HG03097 (cell line): ENCODE measurements at regions not wholly inside any gene's neighbourhood (a gene's known extent, or its start where the extent isn't known, plus 50 kb on each side); places are given as distances from the start of the nearest gene placed in this dataset.
"Not testable (repeated sequence)": the region's sequence is repeated elsewhere in the genome, so short reads cannot be mapped to it uniquely, and the experiment has no call there.

ENCODE experiments used
- ATAC-seq: cut with Tn5 transposase; IDR thresholded peaks from one replicate; pipeline ENCODE4 v1.9.1; 2021; ENCODE audit not compliant: unreplicated experiment, low FRiP score

DNA sequence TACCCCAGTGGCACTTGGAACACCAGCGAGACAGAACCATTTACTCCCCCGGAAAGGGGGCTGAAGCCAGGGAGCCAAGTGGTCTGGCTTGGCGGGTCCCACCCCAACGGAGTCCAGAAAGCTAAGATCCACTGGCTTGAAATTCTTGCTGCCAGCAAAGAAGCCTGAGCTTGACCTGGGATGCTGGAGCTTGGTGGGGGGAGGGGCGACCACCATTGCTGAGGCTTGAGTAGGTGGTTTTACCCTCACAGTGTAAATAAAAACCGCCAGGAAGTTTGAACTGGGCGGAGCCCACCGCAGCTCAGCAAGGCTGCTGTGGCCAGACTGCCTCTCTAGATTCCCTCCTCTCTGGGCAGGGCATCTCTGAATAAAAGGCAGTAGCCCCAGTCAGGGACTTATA, 62.8 kb downstream of the RPS24 start:
- ATAC-seq = not testable (repeated sequence)

DNA sequence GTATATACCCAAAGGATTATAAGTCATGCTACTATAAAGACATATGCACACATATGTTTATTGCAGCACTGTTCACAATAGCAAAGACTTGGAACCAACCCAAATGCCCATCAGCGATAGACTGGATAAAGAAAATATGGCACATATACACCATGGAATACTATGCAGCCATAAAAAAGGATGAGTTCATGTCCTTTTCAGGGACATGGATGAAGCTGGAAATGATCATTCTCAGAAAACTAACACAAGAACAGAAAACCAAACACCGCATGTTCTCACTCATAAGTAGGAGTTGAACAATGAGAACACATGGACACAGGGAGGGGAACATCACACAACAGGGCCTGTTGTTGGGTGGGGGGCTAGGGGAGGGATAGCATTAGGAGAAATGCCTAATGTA, 68.9 kb downstream of the RPS24 start:
- not testable (repeated sequence) for ATAC-seq

DNA sequence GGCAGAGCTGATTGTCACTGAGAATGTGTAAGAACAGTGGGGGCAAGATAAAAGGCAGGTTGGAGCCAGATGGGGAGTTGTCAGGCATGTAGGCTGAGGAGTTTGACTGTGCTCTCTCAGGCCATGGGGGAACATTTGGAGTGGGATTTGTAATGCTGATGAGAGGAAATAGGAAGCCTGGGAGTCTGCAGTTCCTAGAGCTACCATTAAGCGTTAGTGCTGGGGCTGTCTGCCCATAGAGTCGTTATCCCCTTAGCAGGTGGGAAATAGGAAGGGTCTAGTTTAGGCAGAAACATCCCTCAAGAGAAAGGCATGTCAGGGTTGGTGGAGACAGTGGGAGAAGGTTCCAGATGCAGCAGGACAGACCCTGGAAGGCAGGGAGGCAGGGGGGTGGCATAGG, 75.5 kb downstream of the RPS24 start:
- no peak for ATAC-seq

DNA sequence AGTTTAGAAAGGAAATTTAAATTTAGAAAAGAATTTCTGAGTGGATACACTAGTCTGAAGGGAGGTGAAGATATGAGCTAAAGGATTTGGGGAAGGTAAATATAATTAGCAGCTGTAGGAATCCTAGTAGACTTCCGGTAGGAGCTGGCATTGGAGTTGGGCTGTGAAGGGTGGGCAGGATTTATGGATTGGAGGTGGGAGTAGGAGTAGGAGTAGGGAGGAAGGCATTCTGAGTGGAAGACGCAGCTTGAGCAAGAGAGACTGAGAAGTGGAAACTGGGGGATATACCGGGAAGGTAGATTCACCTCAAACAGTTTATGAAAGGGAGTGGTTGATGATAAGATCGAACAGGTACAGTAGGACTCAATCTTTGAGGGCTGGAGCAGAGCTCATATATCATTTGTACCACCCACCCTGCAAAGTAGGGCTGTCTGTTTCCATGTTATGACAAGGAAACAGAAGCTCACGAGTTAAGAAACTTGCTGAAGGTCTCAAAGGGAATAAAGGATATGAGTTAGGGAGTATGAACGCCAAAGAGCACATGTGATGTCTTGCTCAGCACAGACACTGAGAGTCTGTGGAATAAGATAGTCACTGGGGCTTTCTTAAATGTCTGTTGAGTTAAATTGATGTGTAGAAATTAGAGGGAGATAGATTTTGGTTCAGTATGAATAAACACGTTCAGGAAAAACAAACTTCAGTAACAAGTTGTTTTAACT, 81.6 kb downstream of the RPS24 start:
- no peak for ATAC-seq

DNA sequence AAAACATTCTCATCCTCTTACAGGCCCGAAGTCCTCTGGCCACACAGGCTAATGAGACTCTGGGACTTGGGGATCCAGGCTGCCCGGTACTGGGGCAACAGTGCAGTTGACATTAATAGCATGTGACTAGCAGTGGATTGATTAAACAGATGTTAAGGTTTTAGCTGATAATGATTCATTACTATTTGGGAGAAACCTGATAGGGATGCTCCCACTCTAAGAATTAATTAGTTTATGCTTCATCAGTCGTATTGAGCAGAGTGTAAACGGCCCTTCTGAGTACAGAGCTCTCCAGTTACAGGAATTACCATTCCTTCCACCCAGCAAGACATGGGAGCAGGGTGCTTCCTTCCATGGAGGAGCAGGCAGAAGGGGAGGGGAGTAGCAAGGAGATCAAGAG, 82.7 kb downstream of the RPS24 start:
- ATAC-seq = no peak

DNA sequence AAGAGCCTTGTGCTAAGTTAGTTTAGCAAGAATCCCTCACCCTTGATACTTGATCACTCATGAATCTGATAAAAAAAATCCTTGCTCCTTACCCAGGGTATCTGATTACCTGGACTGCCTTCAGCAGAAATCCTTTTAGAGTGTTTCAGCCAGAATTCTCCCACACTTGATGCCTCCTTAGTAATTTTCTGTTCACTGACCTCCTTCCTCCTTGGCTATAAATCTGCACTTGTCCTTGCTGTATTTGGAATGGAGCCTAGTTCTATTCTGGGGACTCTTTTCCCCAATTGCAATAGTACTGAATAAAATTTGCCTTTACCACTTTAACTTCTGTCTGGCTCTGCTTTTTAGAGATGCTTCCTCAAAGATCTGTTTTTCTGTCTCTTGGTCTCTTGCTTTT, 84.9 kb downstream of the RPS24 start:
- ATAC-seq = no peak

DNA sequence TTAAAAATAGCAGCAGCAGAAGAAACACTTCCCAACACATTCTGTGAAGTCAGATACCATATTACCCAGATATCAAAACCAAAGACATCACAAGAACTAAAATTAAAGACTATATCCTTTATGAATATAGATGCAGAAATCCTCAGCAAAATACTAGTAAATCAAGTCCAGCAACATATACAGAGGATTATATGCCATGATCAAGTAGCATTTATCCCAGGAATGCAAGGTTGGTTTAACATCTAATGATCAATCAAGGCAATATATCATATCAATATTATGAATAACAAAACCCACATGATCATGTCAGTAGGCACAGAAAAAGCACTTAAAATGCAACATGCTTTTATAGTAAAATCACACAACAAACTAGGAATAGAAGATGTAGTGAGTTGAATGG, 88.1 kb downstream of the RPS24 start:
- ATAC-seq = no peak

DNA sequence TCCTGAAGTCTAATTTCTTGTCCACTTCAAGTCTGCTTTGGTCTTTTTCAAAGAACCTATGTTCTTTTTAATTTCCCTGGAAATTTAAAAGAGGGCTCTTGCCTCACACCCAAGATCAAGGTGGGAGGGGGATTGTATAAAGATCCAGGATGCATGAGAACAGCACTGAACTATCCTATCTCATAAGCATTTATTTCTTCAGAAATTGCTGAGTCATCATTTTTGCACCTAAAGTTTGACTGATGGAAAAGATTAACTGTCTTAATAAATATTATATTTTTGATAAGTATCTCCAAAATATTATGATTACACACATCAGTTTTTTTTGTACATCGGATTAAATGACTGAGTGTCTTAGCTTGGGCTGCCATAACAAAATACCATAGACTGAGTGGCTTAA, 90.5 kb downstream of the RPS24 start:
- no peak for ATAC-seq

DNA sequence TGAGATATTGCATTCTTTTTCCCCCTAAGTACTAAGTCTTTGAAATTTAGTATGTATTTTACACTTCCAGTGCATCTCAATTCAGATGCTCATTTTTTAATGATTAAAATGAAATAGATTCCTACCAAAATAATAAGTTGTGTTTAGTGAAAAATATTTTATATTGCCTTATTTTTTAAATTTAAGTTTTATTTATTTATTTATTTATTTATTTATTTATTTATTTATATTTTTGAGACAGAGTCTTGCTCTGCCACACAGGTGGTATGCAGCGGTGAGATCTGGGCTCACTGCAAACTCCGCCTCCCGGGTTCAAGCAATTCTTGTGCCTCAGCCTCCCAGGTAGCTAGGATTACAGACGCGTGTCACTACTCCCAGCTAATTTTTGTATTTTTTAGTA, 95.5 kb downstream of the RPS24 start:
- no peak for ATAC-seq

DNA sequence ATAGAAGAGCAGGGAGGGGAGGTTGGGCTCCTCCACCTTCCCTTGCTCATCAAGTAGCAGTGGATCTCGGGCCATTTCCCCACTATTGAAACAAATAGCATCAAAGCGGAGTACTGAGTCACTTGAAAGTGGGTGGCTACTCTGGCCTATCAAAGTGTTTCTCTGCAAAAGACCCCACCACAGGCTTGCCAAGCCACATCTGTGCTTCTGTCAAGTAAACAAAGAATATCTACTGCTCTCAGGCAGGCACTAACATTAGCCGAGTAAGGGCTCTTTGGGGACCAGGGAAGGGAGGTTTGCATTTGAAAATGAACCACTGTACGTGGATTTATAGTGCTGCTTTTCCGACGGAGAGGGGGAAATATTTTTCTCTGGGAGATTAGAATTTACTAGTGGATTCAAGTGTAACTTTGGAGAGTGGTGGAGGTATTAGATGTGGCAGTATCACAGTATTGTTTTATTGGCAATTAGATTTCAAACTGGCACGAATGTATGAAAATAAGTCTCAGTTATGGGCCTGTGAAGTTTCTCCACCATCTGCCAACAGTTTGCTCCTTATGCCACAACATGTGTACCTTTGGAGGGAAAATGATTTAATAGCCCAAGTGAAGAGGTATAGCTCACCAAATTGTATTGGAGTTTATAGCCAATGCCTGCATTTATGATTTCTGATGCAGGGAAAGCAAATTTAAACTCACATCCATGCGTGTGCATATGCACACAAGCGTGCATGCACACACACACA, 97.5 kb downstream of the RPS24 start:
- ATAC-seq = no peak

DNA sequence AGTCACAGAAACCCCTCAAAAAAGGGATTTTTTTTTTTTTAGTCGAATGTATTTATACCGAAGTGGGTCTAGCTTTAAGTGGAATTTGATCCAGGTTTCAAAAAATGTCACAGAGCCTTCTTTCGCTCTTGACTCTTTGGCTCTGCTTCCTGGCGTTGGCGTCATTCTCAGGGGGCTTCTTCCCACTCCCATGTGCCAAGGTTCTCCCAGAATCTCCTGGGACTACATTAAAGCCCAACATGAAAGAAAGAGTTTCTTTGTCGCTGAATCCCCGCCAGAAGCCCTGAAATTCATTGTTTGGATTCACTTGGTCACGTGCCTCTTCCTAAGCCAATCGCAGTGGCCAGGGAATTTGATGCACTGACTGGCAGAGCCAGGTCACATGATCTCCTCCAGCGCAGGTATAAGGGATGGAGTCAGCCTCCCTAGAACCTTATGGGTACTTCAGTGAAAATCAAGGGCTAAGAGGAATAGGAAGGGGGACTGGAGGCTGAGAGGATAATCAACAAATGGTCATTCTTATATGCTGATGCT, 101.2 kb downstream of the RPS24 start:
- no peak for ATAC-seq

DNA sequence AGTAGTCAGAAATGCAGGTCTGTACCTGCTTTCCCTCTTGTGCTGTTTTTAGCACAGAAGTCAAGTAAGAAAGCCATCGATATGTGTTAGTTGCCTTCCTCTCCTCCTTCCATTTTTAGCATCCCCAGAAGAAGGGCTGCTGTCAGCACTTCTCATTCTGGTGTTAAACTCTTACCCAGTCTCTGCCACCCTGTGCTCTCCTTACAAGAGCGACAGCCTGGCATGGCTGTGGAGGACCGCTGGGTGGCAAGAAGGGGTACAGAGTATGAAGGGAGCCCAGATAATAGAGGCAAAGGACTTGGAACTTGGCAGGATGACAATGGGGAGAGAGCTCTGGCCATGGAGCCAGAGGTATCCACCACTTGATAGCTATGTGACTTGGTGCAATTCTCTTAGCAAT, 103.5 kb downstream of the RPS24 start:
- ATAC-seq = no peak

DNA sequence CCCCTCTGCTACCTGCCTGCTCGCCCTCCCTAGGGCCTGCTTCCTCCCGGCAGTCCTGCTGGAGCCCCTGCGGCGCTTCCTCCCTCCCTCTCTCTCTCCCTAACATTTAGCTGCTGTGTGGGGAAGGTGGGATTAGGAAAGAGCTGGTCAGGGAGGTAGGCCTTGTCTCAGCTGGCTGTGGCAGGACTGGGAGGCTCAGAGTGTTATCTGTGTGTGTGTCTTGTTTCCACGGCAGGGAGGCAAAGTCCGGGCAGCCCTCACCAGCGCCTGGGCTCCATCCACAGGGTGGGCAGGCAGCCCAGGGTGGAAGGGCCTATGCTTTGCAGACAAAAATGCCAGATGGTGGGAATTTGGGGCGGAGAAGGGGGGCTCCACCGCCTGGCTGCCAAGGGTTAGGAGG, 105.7 kb downstream of the RPS24 start:
- ATAC-seq = no peak

DNA sequence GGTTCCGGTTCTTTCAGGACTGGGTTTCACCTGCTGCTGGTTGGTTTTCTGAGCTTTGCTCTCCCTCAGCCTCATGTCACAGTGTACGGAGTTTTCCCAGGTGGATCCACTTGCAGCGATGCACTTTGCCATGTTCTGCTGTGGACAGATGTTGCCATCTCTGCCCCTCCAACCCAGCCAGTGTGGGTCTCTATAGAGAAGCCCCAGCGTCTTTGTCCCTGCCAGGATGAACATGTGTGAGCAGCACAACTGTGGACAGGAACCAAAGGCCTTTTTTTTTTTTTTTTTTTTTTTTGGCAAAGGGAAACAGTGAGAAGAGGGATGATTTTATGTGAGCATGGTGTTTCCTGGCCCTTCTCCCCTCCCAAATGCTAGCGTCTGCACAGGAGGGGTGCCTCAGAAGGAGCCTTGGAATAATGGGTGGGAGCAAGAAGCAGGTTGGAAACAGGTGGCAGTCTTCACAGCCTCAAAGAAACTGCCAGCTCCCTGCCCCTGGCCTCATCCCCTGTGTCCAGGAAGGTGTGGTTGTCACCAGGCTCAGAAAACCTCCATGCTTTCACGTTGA, 106.5 kb downstream of the RPS24 start:
- no peak for ATAC-seq

DNA sequence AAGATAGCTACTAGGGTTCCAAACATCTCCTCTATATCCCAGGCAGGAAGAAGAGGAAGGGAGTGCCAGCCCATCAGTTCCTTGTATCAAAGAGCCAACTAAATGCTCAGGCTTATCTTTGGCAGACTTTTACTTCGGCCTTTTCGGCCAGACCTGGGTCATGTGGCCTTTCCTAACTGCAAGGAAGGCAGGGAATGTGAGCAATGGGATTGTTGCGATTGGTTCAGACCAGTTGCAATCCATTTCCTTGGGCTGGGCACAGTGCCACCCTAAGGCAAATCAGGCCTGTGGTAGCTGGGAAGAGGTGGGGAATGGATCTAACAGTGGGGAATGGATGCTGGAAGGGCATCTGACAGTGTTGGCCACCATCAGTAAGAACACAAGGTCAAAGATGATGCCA, 109.9 kb downstream of the RPS24 start:
- no peak for ATAC-seq

DNA sequence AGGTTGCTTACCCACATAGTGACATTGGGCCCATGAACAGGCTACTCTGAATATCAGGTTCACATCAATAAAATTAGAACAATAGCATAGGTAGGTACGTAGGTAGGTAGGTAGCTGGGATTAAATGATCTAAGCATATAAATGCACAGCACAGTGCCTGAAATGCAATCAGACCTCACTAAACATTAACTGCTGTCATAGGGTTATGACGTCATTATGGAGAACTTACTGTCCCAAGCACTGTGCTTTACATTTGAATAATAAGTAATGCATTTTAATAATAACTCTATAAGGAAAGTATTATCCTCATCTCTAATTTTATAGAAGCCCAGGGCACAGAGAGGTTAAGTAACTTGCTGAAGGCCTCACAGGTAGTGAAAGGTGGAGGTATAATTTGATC, 112.5 kb downstream of the RPS24 start:
- no peak for ATAC-seq

DNA sequence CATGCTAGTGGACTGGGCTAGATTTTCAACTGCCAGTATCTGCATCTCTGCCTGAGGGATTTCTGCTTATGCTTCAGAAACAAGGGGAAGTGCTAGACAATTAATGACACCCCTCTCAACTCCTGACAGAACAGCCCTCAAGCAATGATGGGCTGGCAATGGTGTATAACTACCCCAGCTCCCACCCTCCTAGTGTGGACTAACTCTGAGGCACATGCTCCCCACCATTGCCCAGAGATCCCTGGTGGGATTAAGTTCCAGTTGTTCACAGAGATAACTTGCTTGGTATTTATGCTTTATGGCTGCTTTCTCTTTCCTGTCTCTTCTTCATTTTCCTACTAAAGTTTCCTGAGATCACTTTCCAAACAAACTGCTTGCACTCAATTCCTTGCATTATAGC, 113.5 kb downstream of the RPS24 start:
- ATAC-seq = no peak

DNA sequence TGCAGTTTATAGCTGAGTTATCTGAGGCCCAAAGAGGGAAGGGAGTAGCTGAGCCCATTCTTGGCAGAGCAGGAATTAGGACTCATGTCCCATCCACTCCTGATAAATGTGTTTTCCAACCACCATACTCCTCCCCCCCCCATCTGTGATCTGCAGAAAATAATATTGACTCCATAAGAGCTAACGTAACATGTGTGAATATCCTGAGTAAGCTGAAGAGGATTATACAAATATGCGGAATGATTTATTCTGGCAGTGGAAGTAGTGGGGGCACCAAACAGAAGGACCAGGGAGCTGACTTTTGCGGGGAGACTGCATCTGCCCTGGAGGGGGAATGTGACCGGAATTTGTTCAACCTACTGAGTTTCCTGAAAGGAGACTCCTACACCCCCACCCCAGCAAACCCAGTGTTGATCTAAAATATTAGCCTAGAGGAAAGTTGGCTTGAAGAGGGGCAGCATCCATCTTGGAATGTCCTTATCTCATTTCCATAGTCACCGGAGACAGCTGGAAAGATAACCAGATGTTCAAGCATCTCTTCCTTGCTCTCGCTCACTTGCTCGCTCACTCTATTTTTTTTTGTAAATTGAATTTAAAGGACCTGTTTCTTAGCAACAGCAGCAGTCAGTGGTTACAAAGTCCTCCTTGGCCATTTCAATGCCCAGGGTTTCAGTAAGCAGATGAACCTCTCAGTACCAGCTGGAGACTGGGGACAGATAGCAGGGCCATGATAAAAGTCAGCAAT, 114.7 kb downstream of the RPS24 start:
- no peak for ATAC-seq

DNA sequence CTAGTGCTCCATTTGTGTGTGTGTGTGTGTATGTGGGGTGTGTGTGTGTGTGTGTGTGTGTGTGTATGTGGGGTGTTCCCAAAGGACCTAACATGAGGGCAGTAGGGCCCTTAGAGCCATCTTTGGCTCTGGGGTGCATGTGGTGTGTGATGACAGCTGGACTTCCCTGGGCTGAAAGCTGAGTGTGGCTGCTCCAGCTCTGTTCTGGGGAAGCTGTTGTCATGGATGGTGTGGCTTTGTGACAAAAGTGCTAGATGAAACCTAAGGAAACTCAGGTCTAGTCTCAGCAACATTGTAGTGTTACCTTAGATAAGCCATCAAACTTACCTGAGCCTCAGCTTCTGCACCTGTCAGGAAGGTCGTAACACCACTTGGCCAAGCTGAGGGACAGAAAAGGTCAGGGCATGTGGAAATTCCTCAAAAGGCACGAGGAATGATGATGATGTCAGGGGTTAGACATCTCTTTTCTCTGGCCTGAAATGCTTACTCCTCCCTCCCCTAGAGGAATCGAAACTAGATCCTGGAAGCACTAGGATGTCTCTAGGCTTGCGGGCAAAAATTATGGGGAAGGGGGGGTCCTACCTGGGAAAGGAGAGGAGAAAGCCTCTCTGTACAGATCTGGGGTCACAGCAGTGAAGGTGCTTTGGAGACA, 115.4 kb downstream of the RPS24 start:
- no peak for ATAC-seq

DNA sequence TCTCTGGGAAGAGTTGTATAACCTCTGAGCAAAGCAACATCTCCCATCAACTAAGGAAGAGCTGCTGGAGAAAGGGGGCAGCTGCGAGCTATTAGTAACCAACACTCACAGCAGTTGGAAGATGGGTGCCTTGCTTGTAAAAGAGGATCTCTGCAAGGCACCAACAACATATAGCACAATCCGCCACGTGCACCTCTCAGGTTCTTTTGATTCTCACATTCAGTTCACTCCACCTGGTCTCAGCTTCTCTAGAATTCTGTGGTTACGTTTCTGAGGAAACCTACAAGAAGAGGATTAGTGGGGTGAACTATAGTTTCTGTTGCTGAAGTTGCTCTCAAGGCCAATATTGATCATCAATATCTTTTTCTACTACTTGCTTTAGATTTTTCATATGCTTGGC, 117.1 kb downstream of the RPS24 start:
- ATAC-seq = no peak

DNA sequence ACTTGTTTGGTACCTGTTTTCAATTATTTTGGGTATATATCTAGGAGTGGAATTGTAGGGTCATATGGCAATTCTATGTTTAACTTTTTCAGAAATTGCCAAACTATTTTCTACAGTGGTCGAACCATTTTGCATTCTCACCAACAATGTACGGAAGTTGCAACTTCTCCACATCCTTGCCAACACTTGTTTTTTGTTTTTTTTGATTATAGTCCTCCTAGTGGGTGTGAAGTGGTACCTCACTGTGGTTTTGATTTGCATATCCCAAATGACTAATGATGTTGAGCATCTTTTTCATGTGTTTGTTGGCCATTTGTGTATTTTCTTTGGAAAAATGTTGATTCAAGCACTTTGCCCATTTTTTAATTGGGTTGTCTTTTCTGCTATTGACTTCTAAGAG, 122.1 kb downstream of the RPS24 start:
- ATAC-seq = no peak
